Superior temporal gyrus (tissue), 1 donor: ENCODE measurements at regions not wholly inside any gene's neighbourhood (a gene's known extent, or its start where the extent isn't known, plus 50 kb on each side); places are given as distances from the start of the nearest gene placed in this dataset.

Experiments
- DNase-seq: peaks from one replicate; pipeline ENCODE4 v3.0.0-alpha.2; 2016; ENCODE audit errors: extremely low spot score

DNA sequence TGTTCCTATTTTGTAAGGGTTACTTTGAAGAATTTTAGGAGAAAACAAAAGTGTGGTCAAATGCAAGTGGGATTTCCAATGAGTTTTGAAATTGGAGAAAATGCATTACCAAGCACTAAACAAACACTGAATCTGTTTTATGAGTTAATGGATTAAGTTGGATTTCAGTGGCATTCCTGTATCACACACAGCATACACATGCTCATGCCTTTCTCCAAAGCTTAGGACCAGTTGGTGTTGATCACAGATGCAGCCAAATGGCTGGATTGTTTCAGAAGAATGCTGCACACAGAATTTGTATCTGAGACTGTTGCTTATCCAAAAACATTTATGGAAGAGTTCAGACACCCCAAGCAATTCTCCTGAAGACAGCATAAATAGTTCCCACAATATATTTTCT is 611.1 kb downstream of the ACTL7B start:
- no peak for DNase-seq

DNA sequence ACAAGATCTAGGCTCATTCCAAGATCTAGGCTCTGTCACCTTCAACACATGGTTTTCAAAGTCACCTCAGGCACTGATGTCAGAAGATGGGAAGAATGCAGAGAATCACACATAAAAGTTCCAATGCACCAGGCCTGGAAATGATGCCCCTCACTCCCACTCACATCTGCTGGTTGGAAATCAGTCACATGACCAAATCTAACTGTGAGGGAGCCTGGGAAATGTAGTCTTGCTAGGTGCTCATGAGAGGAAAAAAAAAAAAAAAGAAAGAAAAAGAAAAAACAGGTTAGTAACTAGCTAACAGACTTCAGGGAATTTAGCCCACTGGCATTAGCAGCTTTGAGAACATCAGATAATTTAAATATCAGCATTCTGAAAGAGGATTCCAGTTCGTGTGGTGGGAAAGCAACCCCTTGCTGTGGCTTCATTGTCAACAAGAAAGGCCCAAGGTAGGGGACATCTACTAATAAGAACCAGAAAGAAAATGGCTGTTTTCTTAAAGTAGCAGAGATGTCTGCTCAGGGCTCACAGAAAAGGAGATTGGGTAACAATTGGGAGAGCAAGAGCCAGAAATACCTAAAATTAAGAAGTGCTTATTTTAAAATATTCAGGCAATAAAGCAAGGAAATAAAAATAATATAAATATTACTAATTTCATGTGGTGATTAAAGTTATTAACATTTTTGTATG is 614.3 kb downstream of the ACTL7B start:
- no peak for DNase-seq

GRCh38 chr9:108239696-108240321 is 616.0 kb downstream of the ACTL7B start:
- DNase-seq, result no peak

- no peak for DNase-seq
These were observed 620.2 kb downstream of the ACTL7B start for GRCh38 chr9:108235609-108236008.

DNA sequence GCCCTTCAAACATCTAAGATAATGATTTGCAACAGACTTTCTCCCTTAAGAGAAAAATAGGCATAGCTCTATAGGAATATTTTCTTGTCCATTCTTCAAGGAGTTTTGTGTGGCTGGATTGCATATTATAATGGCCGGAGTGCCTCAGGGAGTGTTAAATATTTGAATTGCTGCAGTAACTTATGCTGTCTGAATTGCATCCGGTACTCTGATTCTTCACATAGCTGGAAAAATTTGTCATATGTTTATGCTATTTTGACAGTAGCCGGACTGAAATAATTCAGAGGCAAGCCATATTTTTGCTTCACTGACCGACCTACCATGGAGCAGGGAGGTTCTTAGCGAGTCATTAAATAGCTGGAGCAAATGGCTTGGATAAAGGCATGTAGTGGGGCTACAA is 621.0 kb downstream of the ACTL7B start:
- DNase-seq, result no peak

DNA sequence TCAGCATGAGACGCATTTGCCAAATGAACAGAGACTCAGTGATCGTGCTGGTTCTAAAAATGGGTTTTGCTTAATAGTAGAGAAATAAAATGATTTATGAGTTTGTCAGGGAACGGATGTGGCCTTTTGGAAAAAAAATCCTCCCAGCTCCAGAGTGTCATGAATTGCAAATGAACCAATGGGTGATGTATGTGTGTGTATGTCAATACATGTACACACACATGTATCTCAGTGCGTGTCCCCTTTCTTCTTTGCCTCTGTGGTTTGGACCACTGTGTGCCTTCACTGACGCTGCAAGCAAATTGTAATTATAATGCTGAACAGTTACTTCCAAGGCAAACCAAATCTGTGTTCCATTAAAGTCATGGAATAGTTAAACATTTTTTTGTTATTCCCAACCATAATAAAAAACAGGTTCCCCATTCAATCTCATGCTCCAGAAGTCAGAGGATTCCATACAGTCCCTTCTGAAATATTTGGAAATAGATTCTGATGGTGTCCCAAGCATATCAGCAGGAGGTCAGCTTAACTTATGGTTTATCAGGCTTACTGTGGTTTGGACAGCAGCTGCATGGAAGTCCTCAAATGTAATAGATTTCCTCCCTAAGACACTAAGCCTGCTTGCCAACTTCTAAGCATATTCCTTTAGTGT is 630.5 kb downstream of the ACTL7B start:
- no peak for DNase-seq

- DNase-seq, result no peak
These were observed 631.1 kb downstream of the ACTL7B start for GRCh38 chr9:108224716-108225115.

DNA sequence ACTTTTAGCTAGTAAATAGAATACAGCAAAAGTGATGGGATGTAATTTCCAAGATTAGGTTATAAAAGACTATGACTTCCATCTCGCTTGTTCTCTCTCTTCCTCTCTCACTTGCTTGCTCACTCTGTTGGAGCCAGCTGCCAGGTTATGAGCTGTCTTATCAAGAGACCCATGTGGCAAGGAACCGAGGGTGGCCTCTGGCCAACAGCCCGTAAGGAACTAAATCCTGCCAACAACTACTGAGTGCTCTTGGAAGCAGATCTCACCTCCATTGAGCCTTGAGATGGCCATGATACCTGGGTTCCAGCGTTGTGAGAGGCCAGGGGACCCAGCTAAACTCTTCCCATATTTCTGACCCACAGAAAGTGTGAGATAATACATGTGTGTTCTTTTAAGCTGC is 636.1 kb downstream of the ACTL7B start:
- no peak for DNase-seq

- no peak for DNase-seq
These were observed 638.1 kb downstream of the ACTL7B start for GRCh38 chr9:108217431-108218349.

GRCh38 chr9:108213511-108213910 is 642.3 kb downstream of the ACTL7B start:
- DNase-seq, result no peak

GRCh38 chr9:108212184-108212583 is 643.6 kb downstream of the ACTL7B start:
- DNase-seq, result peak; percentile 19

DNA sequence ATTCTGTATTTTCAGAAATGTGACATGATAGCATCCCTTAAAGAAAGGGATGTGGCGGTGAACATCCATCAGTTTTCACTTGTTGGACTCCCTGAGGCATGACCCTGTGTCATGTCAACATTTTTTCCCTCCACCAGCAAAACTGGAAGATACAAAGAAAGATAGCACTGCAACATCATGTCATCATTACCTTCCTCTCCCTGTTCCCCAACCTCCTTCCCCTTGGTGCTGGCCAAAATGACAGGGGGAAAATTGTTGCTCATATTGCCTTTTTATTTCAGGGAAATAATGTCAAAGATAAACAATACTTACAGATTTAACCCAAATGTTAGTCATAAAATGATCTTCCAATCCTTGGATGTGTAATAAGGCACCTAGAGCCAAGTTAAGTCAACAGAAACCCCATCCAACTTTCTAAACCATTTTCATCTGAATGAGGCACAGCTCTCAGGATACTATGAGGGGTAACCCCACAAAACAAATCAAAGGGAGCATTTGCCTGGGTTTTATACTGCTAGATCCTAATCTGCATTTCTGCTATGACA is 644.3 kb downstream of the ACTL7B start:
- DNase-seq, result no peak

DNA sequence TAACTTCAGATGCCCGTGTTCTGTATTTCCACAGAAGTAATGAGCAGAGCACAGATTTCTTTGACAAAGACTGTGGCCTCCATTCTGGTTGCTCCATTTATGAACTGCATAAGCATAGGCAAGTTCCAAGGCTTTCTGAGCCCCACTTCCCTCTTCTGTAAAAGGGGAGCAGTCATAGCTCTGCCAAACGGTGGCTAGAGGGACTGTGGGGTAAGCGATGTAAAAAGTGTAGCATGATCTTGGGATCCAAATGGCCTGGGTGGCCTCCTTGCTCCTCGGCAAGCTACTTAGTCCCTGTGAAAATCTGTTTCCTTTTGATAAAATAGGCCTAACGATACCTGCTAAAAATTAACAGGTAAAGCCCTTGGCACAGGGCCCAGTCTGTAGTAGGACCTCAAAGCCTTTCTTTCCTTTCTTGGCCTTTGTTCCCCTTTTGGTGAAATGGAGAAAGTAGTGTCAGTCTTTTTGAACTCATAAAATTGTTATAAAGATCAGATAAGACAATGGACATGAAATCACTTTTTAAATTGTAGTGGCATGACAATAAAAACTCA is 646.6 kb downstream of the ACTL7B start:
- DNase-seq, result no peak

DNA sequence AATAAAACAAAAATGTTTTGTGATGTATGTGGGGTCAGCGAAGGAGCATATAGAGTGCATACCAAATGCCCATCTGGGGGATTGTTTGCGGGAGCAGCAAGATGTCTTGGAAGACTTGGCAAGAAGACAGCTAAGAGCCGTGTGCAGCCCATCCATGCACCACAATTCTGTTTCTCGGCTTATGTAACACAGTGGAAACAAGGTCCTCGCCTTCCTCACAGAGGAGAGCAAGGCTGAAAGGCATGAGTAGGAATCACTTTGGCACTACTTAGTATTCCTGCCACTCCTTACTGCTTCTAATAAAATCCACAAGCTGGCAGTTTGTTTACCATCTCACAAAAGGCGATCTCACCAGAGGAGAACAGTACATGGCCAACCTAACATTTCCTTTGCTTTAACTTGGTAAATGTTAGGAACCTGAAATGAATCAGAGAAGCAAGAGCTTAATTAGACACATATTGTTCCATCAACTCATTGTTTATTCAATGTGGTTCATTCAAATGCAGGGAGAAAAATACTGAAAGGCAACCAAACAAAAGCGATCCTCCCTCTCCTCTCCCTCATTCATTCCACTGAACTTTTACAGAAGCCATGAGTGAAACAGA is 648.1 kb downstream of the ACTL7B start:
- DNase-seq, result peak; percentile 68

- DNase-seq, result no peak
These were observed 650.5 kb downstream of the ACTL7B start for GRCh38 chr9:108205276-108205675.

GRCh38 chr9:108197899-108198298 is 657.9 kb downstream of the ACTL7B start:
- DNase-seq, result no peak

DNA sequence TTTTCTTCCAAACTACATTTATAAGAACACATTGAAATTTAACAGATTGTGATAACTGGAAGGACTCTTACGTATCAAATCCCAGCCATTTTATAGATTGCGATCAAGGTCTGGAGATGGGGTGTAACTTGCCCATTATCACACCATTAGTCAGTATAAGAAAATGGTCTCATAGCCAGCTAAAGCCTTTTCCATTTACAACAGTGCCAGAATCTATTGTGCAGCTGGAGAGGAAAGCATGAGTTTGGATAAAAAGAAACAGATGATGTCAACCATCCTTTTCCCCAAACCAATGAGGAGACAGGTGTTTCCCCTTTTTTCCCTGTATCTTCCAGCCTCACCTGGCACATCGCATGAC is 658.8 kb downstream of the ACTL7B start:
- DNase-seq, result no peak

DNA sequence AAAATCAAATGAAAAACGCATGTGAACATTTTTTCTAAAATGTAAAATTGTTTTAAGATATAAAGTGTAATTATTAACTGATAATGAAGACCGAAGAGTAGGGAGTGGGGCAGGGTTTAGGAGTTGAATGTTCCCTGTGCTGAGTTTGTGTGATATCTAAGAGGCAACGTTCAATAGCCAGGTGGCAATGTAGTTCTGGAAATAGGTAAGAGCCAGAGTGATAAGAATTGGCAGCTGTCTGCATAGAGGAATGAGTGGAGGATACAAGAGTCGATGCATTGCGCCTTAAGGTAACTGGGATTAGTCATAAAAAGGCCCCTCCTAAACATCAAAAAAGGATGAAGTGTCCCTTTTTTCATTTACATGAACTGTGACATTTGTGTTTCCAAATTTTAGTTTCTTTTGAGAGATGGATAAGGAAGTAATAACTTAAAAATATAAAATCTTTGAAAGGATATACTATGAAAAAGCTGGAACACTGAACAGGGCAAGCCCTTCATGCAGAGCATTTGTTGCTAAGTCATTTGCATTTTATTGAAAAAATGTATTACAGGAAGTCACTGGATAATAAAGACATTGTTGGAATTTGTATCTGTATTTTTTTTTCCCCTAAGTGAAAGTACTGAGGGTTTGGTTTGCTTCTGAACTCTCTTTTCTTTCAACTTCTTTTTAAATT is 659.3 kb downstream of the ACTL7B start:
- DNase-seq, result no peak

DNA sequence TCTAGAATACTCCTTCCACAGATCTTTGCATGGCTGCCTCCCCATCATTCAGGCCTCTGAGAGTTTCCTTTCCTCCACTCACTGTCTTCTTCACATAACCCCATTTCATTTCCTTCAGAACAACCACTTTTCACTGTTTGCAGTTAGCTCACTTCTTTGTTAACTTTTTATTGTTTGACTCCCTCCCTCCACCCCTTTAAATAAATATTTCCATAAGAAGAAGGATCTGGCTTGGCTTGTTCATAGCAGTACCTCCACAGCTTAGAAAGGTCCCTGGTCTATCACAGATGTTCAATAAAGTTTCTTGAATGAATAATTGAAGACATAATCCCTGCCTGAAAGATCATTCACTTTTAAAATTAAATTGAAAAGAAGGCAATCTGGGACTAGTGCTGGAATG is 661.6 kb downstream of the ACTL7B start:
- DNase-seq, result no peak

GRCh38 chr9:108193026-108193710 is 662.6 kb downstream of the ACTL7B start:
- DNase-seq, result no peak
